ENCODE measurements at regions not wholly inside any gene's neighbourhood (a gene's known extent, or its start where the extent isn't known, plus 50 kb on each side); places are given as distances from the start of the nearest gene placed in this dataset.

DNA sequence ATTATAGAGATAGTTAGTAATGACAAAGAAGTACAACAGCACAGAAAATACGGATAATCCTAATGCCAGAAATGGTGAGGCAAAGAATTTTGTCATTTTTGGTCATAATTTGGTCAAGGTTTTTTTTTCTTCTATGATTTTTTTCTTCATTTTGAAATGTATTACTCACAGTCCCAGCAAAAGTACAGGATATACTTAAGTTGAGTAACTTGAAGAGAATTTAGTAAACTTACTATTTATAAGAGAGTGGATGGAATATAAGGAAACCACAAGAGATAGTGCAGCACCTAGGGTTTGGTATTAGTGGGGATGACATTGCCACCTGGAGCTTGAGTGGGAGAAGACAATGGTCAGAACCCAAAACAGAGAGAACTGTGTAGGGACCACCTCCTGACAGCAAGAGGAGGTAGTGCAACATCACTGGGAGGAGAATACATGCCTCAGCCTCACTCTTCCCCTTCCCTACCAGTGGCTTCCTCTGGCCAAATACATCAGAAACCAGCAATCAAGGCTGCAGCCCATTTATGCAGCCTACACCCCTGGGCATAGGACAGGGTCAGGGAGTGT lies 434.5 kb upstream of the TRPC7 start:
- Histone ChIP-seq H3K9me3 (replicated peaks) (no peaks in the 10 kb centered on the region), H3K27ac (replicated peaks) (no peak overlapping the region), H3K4me1 (no peaks in the 10 kb centered on the region), H3K4me3 (no peak overlapping the region), H3K27me3 (ENCODE audit: low read depth) (peaks cover 7% of the 10 kb centered on the region), H3K36me3 (no peaks in the 10 kb centered on the region)
- TF ChIP-seq, protein P1, sequence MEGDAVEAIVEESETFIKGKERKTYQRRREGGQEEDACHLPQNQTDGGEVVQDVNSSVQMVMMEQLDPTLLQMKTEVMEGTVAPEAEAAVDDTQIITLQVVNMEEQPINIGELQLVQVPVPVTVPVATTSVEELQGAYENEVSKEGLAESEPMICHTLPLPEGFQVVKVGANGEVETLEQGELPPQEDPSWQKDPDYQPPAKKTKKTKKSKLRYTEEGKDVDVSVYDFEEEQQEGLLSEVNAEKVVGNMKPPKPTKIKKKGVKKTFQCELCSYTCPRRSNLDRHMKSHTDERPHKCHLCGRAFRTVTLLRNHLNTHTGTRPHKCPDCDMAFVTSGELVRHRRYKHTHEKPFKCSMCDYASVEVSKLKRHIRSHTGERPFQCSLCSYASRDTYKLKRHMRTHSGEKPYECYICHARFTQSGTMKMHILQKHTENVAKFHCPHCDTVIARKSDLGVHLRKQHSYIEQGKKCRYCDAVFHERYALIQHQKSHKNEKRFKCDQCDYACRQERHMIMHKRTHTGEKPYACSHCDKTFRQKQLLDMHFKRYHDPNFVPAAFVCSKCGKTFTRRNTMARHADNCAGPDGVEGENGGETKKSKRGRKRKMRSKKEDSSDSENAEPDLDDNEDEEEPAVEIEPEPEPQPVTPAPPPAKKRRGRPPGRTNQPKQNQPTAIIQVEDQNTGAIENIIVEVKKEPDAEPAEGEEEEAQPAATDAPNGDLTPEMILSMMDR (IDR thresholded peaks at IDR 0.05; ENCODE audit: borderline replicate concordance), result no peak
- DNase-seq, result no peak
- intact Hi-C loops (cut with micrococcal nuclease), result loop anchor here (10.0 kb wide), 2 partner anchors 255 to 695 kb away; partner anchors contain the start of gene SPOCK1

DNA sequence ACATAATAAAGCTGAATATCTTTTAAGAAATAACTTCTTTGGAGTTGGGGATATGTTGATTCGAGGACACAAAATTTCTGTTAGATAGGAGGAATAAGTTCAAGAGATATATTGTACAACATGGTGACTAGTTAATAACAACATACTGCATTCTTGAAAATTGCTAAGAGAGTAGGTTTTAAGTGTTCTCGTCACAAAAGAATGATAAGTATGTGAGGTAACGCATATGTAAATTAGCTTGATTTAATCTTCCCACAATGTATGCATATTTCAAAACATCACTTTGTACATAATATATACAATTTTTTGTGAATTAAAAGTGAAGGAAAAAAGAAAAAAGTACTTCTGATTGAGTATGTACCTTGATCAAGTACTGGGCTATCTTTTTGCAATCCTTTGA lies 428.0 kb upstream of the TRPC7 start:
- intact Hi-C loops (cut with micrococcal nuclease), result no loop called here
- H3K27ac ChIP-seq (replicated peaks), result no peak overlapping the region
- TF ChIP-seq, protein P1 (IDR thresholded peaks at IDR 0.05; ENCODE audit: borderline replicate concordance), result no peak
- no peak for DNase-seq
- peaks cover 12% of the 10 kb centered on the region for H3K27me3 ChIP-seq (ENCODE audit: low read depth)
- H3K4me3 ChIP-seq, result no peak overlapping the region
- H3K36me3 ChIP-seq, result no peaks in the 10 kb centered on the region
- H3K4me1 ChIP-seq, result no peaks in the 10 kb centered on the region
- H3K9me3 ChIP-seq (replicated peaks), result no peaks in the 10 kb centered on the region

DNA sequence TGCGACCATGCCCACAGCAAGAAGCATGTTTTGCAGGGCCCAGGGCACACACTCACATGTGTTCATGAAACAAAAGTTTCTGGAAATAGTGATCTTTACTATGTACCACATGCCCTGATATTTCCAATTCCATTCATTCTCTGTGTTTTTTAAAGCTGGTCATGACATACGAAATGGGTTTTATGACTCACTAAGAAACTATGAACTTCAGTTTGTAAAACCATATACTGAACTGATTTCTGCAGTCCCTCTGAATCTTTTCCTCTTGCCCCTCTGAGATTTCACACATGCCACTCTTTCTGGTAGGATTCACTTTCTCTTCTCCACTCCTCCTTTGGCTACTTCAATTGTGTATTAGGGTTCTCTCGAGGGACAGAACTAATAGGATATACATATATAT lies 416.1 kb upstream of the TRPC7 start:
- DNase-seq, result no peak
- Histone ChIP-seq H3K27ac (replicated peaks) (no peak overlapping the region), H3K4me1 (no peaks in the 10 kb centered on the region), H3K4me3 (no peak overlapping the region), H3K27me3 (ENCODE audit: low read depth) (peaks cover 17% of the 10 kb centered on the region), H3K36me3 (no peaks in the 10 kb centered on the region), H3K9me3 (replicated peaks) (no peaks in the 10 kb centered on the region)
- intact Hi-C loops (cut with micrococcal nuclease), result no loop called here
- TF ChIP-seq, protein P1 (IDR thresholded peaks at IDR 0.05; ENCODE audit: borderline replicate concordance), result no peak

DNA sequence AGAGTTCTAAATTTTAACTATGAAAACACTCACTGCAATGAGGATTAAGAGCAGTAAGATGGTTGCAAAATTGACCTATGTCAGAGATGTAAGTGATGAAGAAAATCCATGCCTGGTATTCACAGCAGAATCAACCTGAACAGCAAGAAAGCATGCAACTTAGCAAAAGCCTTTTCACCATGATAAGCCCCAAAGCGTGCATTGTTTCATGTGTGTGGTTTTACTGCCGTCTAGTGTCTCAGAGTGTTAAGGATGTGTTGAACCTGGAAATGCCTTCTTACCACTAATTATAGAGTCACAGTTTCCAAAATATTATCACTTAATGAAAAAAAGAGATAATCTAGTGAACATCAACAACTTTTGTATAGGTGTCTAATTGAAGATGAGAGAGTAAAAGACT lies 415.2 kb upstream of the TRPC7 start:
- H3K4me3 ChIP-seq, result no peak overlapping the region
- H3K9me3 ChIP-seq (replicated peaks), result peaks cover 8% of the 10 kb centered on the region
- H3K36me3 ChIP-seq, result no peaks in the 10 kb centered on the region
- TF ChIP-seq, protein P1 (IDR thresholded peaks at IDR 0.05; ENCODE audit: borderline replicate concordance), result no peak
- intact Hi-C loops (cut with micrococcal nuclease), result no loop called here
- H3K27me3 ChIP-seq (ENCODE audit: low read depth), result peaks cover 17% of the 10 kb centered on the region
- H3K27ac ChIP-seq (replicated peaks), result no peak overlapping the region
- H3K4me1 ChIP-seq, result no peaks in the 10 kb centered on the region
- DNase-seq, result no peak

DNA sequence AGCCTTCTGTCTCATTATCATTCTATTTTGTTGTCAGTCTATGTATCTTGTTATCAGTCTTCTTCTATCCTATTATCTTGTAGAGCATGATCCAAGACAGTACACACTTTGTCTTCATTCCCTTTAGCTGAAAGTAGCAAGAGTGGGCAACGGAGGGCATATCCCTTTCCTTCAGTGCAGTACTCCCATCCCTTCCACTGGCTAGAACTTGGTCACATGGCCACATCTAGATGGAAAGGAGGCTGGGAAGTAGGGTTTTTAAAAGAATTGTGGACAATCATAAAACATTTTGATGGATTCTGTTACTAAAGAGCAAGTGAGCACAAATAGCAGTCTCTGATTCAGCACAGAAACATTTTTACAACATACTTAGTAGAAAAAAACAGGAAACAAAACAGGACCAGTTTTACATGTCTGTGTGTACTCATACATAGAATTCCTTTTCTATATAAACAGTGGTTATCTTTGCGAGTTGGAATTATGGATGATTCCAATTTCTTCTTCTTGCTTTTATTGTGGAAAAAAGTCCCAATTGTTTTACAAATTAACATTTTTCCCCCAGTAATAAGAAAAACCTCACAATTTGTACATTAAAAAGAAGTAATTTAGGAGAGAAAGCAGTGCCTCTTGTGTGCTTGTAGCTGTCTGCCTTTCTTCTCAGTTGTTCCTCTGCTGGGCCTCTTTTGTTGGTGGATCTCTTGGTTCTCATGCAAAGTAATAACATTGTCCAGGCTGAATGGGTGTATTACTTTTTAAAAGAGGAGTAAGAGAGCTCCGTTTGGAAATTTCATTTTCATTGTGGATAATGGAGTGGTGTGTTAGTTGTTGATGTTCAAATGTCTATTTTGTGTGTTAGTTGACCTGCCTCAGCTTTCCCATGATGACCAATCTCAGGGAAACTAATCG lies 410.9 kb upstream of the TRPC7 start:
- H3K4me1 ChIP-seq, result no peaks in the 10 kb centered on the region
- H3K36me3 ChIP-seq, result no peaks in the 10 kb centered on the region
- intact Hi-C loops (cut with micrococcal nuclease), result loop anchor here (10.0 kb wide), 1 partner anchor 531 kb away; no protein-coding TSS in a partner anchor
- peaks cover 42% of the 10 kb centered on the region for H3K27me3 ChIP-seq (ENCODE audit: low read depth)
- no peak for DNase-seq
- TF ChIP-seq, protein P1 (IDR thresholded peaks at IDR 0.05; ENCODE audit: borderline replicate concordance), result no peak
- peaks cover 11% of the 10 kb centered on the region for H3K9me3 ChIP-seq (replicated peaks)
- no peak overlapping the region for H3K4me3 ChIP-seq
- no peak overlapping the region for H3K27ac ChIP-seq (replicated peaks)
